ENCODE measurements at regions not wholly inside any gene's neighbourhood (a gene's known extent, or its start where the extent isn't known, plus 50 kb on each side); places are given as distances from the start of the nearest gene placed in this dataset.

DNA sequence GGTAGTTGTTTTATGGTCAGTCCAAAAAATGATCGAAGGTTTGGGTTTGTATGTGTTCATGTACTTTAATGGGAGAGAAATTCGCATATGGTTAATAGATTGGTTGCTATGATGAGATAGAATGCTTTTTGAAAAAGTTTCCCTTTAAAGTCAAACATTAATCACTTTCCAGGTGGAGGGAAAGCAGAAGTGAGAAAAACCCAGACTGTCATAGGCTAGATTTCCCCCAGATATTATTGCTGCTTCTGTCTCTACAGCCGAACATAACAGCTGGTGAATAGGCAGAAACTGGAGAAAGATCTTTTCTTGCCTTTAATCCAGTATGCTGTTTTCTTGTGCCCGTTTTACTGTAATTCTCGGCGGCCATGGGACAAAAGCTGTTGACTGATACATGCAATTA is 287.6 kb downstream of the SOX2 start:
- DNase-seq (ENCODE audit: low read depth): no peak
- H3K4me3 ChIP-seq (ENCODE audit: control insufficient read depth, low read depth, low read length): no peak overlapping the region
- TF ChIP-seq, protein P1, sequence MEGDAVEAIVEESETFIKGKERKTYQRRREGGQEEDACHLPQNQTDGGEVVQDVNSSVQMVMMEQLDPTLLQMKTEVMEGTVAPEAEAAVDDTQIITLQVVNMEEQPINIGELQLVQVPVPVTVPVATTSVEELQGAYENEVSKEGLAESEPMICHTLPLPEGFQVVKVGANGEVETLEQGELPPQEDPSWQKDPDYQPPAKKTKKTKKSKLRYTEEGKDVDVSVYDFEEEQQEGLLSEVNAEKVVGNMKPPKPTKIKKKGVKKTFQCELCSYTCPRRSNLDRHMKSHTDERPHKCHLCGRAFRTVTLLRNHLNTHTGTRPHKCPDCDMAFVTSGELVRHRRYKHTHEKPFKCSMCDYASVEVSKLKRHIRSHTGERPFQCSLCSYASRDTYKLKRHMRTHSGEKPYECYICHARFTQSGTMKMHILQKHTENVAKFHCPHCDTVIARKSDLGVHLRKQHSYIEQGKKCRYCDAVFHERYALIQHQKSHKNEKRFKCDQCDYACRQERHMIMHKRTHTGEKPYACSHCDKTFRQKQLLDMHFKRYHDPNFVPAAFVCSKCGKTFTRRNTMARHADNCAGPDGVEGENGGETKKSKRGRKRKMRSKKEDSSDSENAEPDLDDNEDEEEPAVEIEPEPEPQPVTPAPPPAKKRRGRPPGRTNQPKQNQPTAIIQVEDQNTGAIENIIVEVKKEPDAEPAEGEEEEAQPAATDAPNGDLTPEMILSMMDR (conservative IDR thresholded peaks at IDR 0.05; ENCODE audit: control insufficient read depth, insufficient read depth, low read depth, low read length): no peak

DNA sequence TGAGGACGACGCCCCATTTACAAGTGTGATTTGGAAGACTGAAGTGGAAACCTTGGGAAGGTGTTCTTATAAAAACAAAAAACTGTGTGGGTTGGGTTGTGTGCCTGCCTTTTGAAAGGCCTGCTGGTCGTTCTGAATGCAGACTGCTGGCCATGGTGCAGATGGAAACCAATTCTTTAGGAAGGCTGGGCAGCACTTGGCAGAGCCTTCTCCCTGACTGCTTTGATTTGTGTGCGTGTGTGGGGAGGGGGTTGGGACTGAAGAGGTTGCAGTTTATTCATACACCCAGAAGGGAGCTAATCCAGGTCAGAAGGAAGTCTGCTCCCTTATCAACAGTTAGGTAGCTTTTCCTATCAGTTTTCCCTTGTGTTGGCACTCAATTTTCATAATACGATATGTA is 288.7 kb downstream of the SOX2 start:
- TF ChIP-seq, protein P1 (conservative IDR thresholded peaks at IDR 0.05; ENCODE audit: control insufficient read depth, insufficient read depth, low read depth, low read length): no peak

DNA sequence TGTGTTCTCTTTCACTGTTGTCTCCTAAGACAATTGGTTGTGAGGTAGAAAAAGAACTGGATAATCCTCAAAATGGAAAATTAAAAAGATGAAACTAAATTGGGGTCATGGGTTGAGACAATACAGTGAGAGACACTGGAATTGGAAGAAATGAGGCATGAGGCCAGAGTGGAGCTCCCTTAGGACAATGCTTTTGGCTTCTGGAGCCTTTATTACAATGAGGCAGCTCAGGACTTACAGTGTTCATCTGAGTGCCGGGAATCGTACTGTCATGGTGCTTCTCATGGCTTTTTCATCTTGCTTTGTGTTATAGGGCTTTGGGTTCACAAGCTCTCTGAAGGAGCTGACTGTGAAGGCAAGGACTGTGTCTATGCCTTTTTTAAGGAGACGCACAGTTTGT is 293.5 kb downstream of the SOX2 start:
- no peak for DNase-seq (ENCODE audit: low read depth)
- no peak overlapping the region for H3K4me3 ChIP-seq (ENCODE audit: control insufficient read depth, low read depth, low read length)
- TF ChIP-seq, protein P1 (conservative IDR thresholded peaks at IDR 0.05; ENCODE audit: control insufficient read depth, insufficient read depth, low read depth, low read length): no peak

More for the DNA sequence above, 288.7 kb downstream of the SOX2 start:
- DNase-seq (ENCODE audit: low read depth): no peak
- H3K4me3 ChIP-seq (ENCODE audit: control insufficient read depth, low read depth, low read length): no peak overlapping the region

DNA sequence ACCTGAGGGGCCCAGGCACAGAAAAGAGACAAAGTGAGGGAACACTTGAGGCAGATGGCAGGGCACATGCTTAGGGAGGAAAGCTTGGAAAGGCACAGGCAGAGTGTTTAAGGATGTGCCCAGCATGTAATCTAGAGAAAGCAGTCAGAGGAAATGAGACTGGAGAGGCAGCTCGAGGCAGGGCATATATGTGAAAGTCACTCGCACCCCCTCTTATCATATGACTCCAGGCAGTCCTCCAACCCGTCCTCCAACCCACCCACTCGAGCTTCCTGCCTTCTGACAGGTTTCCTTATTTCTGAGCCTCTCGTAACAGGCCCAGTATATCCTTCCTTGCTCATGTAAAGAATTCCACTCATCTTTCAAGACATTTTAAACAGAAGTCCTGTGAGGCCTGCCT is 294.0 kb downstream of the SOX2 start:
- DNase-seq (ENCODE audit: low read depth): no peak
- TF ChIP-seq, protein P1 (conservative IDR thresholded peaks at IDR 0.05; ENCODE audit: control insufficient read depth, insufficient read depth, low read depth, low read length): no peak
- H3K4me3 ChIP-seq (ENCODE audit: control insufficient read depth, low read depth, low read length): no peak overlapping the region

DNA sequence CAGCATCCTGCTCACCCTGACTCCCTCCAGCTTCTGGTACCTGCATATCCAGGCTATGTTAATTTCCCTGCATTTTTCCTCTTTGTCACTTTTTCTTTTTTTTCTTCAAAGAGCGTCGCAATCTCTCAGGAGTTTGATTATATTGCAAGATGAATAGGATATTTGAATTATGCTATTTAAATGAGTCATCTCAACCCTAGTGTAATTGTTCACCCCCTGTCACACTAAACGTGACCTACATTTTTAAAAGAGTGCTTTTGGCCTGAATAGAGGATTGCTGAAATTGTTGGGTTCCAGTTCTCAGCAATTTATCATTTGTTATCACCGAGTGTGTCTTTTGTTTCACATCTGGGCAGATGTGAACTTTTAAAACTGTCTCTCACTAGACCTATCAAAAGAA is 294.7 kb downstream of the SOX2 start:
- TF ChIP-seq, protein P1 (conservative IDR thresholded peaks at IDR 0.05; ENCODE audit: control insufficient read depth, insufficient read depth, low read depth, low read length): no peak
- H3K4me3 ChIP-seq (ENCODE audit: control insufficient read depth, low read depth, low read length): no peak overlapping the region
- DNase-seq (ENCODE audit: low read depth): no peak

DNA sequence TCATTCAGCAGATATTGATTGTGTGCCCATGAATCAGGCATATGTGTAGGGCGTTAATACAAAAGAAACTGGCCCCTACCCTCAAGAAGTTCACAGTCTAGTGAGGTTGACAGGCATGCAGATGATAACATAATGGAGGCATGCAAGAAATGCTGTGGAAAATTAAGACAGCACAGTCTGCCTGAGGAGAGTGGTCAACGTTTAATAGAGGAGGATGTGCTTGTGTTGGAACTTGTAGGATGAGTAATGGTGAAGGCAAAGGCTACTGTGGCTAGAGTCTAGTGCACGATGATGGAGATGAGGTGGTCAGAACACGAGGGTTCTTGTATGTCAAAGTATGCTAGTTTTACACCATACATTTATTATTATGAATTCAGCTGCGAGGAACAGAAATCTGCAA is 295.7 kb downstream of the SOX2 start:
- H3K4me3 ChIP-seq (ENCODE audit: control insufficient read depth, low read depth, low read length): no peak overlapping the region
- DNase-seq (ENCODE audit: low read depth): no peak
- TF ChIP-seq, protein P1 (conservative IDR thresholded peaks at IDR 0.05; ENCODE audit: control insufficient read depth, insufficient read depth, low read depth, low read length): no peak

DNA sequence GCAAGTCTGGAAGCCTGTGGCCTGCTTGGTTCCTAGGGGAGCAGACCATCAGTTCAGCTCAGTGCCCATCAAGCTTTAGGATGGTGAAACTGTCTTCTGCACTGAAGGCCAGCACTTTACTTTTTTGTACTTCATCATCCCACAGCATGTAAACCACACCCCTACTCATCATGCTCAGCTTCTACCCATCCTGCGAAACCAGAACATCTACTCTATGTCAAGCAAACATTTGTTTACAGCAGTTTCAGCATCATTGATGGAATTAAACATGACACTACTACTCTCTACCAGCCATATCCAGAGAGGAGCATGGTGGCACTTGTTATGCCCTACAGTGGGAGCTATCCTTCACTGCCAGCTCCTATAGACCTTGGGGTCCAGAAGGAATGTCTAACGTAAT is 306.6 kb downstream of the SOX2 start:
- no peak overlapping the region for H3K4me3 ChIP-seq (ENCODE audit: control insufficient read depth, low read depth, low read length)
- no peak for DNase-seq (ENCODE audit: low read depth)
- TF ChIP-seq, protein P1 (conservative IDR thresholded peaks at IDR 0.05; ENCODE audit: control insufficient read depth, insufficient read depth, low read depth, low read length): no peak

Data from fibroblast of mammary gland (primary cell).